ENCODE measurements at regions not wholly inside any gene's neighbourhood (a gene's known extent, or its start where the extent isn't known, plus 50 kb on each side); places are given as distances from the start of the nearest gene placed in this dataset.

GRCh38 chr2:41728788-41729338 lies 319.0 kb upstream of the PKDCC start:
- TF ChIP-seq, protein P1, sequence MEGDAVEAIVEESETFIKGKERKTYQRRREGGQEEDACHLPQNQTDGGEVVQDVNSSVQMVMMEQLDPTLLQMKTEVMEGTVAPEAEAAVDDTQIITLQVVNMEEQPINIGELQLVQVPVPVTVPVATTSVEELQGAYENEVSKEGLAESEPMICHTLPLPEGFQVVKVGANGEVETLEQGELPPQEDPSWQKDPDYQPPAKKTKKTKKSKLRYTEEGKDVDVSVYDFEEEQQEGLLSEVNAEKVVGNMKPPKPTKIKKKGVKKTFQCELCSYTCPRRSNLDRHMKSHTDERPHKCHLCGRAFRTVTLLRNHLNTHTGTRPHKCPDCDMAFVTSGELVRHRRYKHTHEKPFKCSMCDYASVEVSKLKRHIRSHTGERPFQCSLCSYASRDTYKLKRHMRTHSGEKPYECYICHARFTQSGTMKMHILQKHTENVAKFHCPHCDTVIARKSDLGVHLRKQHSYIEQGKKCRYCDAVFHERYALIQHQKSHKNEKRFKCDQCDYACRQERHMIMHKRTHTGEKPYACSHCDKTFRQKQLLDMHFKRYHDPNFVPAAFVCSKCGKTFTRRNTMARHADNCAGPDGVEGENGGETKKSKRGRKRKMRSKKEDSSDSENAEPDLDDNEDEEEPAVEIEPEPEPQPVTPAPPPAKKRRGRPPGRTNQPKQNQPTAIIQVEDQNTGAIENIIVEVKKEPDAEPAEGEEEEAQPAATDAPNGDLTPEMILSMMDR (conservative IDR thresholded peaks at IDR 0.05; ENCODE audit: low read depth, low read length), result no peak
- no peak for TF ChIP-seq EZH2 (IDR thresholded peaks at IDR 0.05; ENCODE audit: borderline replicate concordance, low read depth, low read length, poor library complexity, severe bottlenecking)

All from A673 (cell line).